ENCODE measurements at regions not wholly inside any gene's neighbourhood (a gene's known extent, or its start where the extent isn't known, plus 50 kb on each side); places are given as distances from the start of the nearest gene placed in this dataset.

GRCh38 chr10:113446739-113447138 is 106.1 kb upstream of the HABP2 start:
- TF ChIP-seq EP300 (IDR thresholded peaks at IDR 0.05; ENCODE audit: low read depth) (no peak), CTCF (IDR thresholded peaks at IDR 0.05) (no peak)
